SJCRH30 (cell line): ENCODE measurements at regions not wholly inside any gene's neighbourhood (a gene's known extent, or its start where the extent isn't known, plus 50 kb on each side); places are given as distances from the start of the nearest gene placed in this dataset.

Experiments
- DNase-seq, 2 experiments: peaks; one replicate each; pipeline ENCODE4 v3.0.0-alpha.2; 2015 to 2020
- H3K27ac ChIP-seq: fragments of 250-450 bp; sonication (Bioruptor Pico); 2 replicates; pipeline ENCODE4 v1.5.1; 2020; ENCODE audit warnings: mild to moderate bottlenecking, moderate library complexity
- H3K27me3 ChIP-seq: fragments of 250-450 bp; sonication (Bioruptor Pico); 2 replicates; pipeline ENCODE4 v1.5.1; 2020; ENCODE audit warnings: mild to moderate bottlenecking, moderate library complexity
- H3K36me3 ChIP-seq: fragments of 250-450 bp; sonication (Bioruptor Pico); 2 replicates; pipeline ENCODE4 v1.5.1; 2020; ENCODE audit warnings: mild to moderate bottlenecking, moderate library complexity
- H3K4me1 ChIP-seq: fragments of 250-450 bp; sonication (Bioruptor Pico); 2 replicates; pipeline ENCODE4 v1.5.1; 2020; ENCODE audit warnings: mild to moderate bottlenecking, moderate library complexity
- H3K4me3 ChIP-seq: fragments of 250-450 bp; sonication (Bioruptor Pico); 2 replicates; pipeline ENCODE4 v1.5.1; 2020; ENCODE audit warnings: mild to moderate bottlenecking, moderate library complexity
- H3K9me3 ChIP-seq: fragments of 250-450 bp; sonication (Bioruptor Pico); replicated peaks from 2 replicates; pipeline ENCODE4 v1.5.1; 2020; ENCODE audit warnings: mild to moderate bottlenecking, moderate library complexity

GRCh38 chr2:17331636-17332035, 186.6 kb downstream of the RAD51AP2 start:
- Histone ChIP-seq H3K4me3 (no peak overlapping the region), H3K9me3 (no peaks in the 10 kb centered on the region), H3K36me3 (no peaks in the 10 kb centered on the region), H3K27me3 (no peaks in the 10 kb centered on the region; the same call in none of the 2 replicates), H3K4me1 (no peaks in the 10 kb centered on the region), H3K27ac (no peak overlapping the region)
- DNase-seq, result no peak

GRCh38 chr2:17328161-17328560, 190.1 kb downstream of the RAD51AP2 start:
- no peaks in the 10 kb centered on the region; the same call in none of the 2 replicates for H3K27me3 ChIP-seq
- DNase-seq, result no peak
- H3K36me3 ChIP-seq, result no peaks in the 10 kb centered on the region
- H3K27ac ChIP-seq, result no peak overlapping the region
- H3K9me3 ChIP-seq, result no peaks in the 10 kb centered on the region
- H3K4me3 ChIP-seq, result no peak overlapping the region
- H3K4me1 ChIP-seq, result no peaks in the 10 kb centered on the region

DNA sequence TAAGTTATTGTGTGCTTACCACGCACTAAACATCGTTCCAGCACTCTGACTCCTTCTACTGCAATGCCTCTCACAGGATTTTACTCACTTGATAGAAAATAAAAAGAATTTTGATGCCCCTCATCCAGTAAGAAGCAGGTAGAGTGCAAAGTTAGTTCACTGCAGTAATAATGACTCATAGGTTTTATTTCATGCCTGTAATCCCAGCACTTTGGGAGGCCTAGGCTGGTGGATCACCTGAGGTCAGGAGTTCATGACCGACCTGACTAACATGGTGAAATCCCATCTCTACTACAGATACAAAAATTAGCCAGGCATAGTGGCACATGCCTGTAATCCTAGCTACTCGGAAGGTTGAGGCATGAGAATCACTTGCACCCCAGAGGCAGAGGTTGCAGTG, 190.6 kb downstream of the RAD51AP2 start:
- no peak for DNase-seq
- H3K36me3 ChIP-seq, result no peaks in the 10 kb centered on the region
- no peak overlapping the region for H3K4me3 ChIP-seq
- no peaks in the 10 kb centered on the region; the same call in none of the 2 replicates for H3K27me3 ChIP-seq
- no peak overlapping the region for H3K27ac ChIP-seq
- H3K9me3 ChIP-seq, result no peaks in the 10 kb centered on the region
- no peaks in the 10 kb centered on the region for H3K4me1 ChIP-seq

DNA sequence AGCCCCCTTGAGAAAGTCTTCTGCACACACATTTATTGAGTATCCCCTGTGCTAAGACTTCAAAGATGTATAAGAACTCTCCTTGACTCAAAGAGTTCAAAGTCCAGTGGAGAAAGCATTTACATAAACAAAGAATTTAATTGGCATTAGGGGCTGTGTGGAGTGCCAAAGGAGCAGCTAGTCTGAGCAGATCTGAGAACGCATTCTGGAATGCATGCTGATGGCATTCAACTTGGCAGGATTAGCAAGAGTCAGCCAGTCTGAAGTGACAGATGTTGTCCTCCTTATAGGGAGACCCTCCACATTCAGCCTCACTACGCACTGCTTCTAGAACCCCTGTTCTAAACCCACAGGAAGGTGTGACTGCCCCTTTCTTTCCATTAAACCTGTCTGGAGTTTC, 191.5 kb downstream of the RAD51AP2 start:
- H3K27me3 ChIP-seq, result no peaks in the 10 kb centered on the region; the same call in none of the 2 replicates
- no peak for DNase-seq
- no peaks in the 10 kb centered on the region for H3K36me3 ChIP-seq
- no peaks in the 10 kb centered on the region for H3K4me1 ChIP-seq
- no peaks in the 10 kb centered on the region for H3K9me3 ChIP-seq
- no peak overlapping the region for H3K27ac ChIP-seq
- H3K4me3 ChIP-seq, result no peak overlapping the region

GRCh38 chr2:17323697-17324096, 194.5 kb downstream of the RAD51AP2 start:
- Histone ChIP-seq H3K36me3 (no peaks in the 10 kb centered on the region), H3K27ac (no peak overlapping the region), H3K4me1 (no peaks in the 10 kb centered on the region), H3K9me3 (no peaks in the 10 kb centered on the region), H3K4me3 (no peak overlapping the region), H3K27me3 (no peaks in the 10 kb centered on the region)
- DNase-seq, result no peak

GRCh38 chr2:17322461-17322860, 195.8 kb downstream of the RAD51AP2 start:
- Histone ChIP-seq H3K9me3 (no peaks in the 10 kb centered on the region), H3K36me3 (no peaks in the 10 kb centered on the region), H3K27me3 (no peaks in the 10 kb centered on the region), H3K4me1 (no peaks in the 10 kb centered on the region), H3K27ac (no peak overlapping the region), H3K4me3 (no peak overlapping the region)
- DNase-seq, result no peak

DNA sequence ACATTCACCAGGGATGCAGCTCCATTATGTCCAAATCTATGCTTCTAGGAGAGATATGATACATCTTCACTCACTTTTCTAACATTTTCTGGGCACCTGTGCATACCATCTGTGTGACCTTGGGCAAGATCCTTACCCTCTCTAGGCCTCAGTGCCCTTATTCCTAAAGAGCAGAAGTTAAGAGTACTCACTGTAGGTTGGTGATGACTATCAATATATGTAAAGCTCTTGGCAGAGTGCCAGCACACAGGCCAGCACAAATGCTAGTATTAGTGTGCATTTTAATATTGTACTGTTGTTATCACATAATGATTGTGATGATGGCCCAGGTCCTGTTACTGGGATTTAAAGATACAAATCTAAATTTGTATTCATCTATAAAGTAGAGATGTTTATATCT, 199.2 kb downstream of the RAD51AP2 start:
- no peak for DNase-seq
- Histone ChIP-seq H3K4me3 (no peak overlapping the region), H3K27ac (no peak overlapping the region), H3K27me3 (no peaks in the 10 kb centered on the region; the same call in 1 of the 2 replicates), H3K36me3 (no peaks in the 10 kb centered on the region), H3K4me1 (no peaks in the 10 kb centered on the region), H3K9me3 (no peaks in the 10 kb centered on the region)

DNA sequence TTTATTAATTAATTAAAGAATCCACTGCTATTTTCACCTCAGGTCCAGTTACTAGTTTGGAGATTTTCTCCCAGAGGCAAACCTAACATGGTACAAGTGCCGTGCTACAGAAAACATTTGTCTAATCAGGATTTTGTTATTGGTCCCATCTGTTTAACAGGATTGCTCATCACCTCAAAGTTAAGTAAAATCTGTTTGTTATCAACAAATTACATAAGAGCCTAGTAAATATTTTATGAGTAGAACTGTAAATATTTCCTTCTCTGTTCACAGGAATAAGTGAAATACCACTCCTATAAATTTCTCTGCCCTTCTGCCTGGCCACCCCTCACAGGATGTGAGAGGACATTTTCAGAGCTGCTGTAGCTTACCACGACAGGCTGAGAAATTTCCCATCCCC, 200.2 kb downstream of the RAD51AP2 start:
- Histone ChIP-seq H3K4me1 (no peaks in the 10 kb centered on the region), H3K27me3 (no peaks in the 10 kb centered on the region; the same call in 1 of the 2 replicates), H3K36me3 (no peaks in the 10 kb centered on the region)

GRCh38 chr2:17317439-17317976, 200.7 kb downstream of the RAD51AP2 start:
- no peak for DNase-seq
- no peaks in the 10 kb centered on the region for H3K36me3 ChIP-seq
- H3K27me3 ChIP-seq, result no peaks in the 10 kb centered on the region; the same call in 1 of the 2 replicates
- H3K27ac ChIP-seq, result no peak overlapping the region
- no peaks in the 10 kb centered on the region for H3K9me3 ChIP-seq
- no peak overlapping the region for H3K4me3 ChIP-seq
- H3K4me1 ChIP-seq, result no peaks in the 10 kb centered on the region

More for the DNA sequence above, 200.2 kb downstream of the RAD51AP2 start:
- Histone ChIP-seq H3K9me3 (no peaks in the 10 kb centered on the region), H3K27ac (no peak overlapping the region), H3K4me3 (no peak overlapping the region)
- no peak for DNase-seq

- Histone ChIP-seq H3K27ac (no peak overlapping the region), H3K27me3 (no peaks in the 10 kb centered on the region; the same call in 1 of the 2 replicates), H3K36me3 (no peaks in the 10 kb centered on the region), H3K4me1 (no peaks in the 10 kb centered on the region), H3K9me3 (no peaks in the 10 kb centered on the region), H3K4me3 (no peak overlapping the region)
- DNase-seq, result no peak
These were observed 205.0 kb downstream of the RAD51AP2 start for GRCh38 chr2:17313261-17313660.

DNA sequence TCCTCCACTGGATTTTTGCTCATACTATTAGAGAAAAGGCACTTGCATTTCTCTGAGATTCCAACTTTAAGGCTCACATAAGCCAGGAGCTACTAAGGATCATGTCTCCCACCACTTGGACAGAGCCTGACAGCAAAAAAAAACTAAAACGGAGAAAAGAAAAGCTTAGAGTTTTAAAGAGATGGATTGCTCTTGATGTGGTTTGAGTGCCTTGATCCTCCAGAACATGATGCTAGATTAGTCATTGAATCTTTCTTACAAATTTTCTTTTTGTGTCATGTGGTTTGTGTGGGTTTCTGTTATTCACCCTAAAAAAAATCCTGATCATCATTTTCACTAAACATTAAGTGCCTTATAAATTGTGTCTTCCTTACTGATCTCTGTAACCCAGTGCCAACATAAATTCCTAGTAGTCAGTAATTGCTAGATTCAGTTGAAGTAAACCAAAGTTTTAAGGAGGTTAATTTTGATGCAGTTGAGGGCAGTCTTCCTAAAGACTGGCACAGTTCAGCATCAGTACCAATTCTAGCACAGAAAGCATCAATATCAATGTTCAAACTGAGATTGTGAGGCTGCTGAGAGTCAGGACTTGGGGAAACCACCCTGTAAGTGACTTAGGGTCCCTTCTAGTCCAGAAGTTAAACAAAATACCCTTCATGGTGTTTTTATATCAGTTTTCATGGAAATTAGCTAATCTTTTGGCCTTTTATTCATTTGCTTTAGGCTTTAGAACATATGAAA, 206.3 kb downstream of the RAD51AP2 start:
- DNase-seq, result no peak
- no peaks in the 10 kb centered on the region for H3K9me3 ChIP-seq
- no peaks in the 10 kb centered on the region for H3K36me3 ChIP-seq
- H3K4me3 ChIP-seq, result no peak overlapping the region
- H3K27me3 ChIP-seq, result no peaks in the 10 kb centered on the region; the same call in 1 of the 2 replicates
- H3K27ac ChIP-seq, result no peak overlapping the region
- no peaks in the 10 kb centered on the region for H3K4me1 ChIP-seq

DNA sequence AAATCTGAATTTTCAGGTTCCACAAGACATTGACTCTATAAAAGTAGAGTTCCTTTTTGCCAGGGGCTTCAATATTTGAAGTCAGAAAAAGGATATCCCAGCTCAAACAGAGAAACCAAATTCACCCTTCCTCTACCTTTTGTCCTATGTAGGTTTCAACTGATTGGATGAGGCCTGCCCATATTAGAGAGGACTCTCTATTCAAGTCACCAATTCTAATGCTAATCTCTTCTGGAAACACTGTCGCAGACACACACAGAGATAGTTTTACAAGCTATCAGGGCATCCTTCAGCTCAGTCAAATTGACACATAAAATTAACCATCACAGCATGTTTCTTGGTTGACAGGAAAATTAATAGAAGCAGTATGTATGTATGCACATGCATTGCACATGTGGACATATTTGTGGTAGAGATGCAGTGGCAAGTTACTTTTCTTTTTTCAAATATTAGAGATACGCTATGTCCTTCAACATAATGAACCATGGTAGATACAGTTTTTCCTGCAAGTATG, 207.1 kb downstream of the RAD51AP2 start:
- H3K4me1 ChIP-seq, result no peaks in the 10 kb centered on the region
- no peaks in the 10 kb centered on the region for H3K9me3 ChIP-seq
- H3K27ac ChIP-seq, result no peak overlapping the region
- H3K4me3 ChIP-seq, result no peak overlapping the region
- no peak for DNase-seq
- no peaks in the 10 kb centered on the region for H3K36me3 ChIP-seq
- no peaks in the 10 kb centered on the region; the same call in 1 of the 2 replicates for H3K27me3 ChIP-seq

DNA sequence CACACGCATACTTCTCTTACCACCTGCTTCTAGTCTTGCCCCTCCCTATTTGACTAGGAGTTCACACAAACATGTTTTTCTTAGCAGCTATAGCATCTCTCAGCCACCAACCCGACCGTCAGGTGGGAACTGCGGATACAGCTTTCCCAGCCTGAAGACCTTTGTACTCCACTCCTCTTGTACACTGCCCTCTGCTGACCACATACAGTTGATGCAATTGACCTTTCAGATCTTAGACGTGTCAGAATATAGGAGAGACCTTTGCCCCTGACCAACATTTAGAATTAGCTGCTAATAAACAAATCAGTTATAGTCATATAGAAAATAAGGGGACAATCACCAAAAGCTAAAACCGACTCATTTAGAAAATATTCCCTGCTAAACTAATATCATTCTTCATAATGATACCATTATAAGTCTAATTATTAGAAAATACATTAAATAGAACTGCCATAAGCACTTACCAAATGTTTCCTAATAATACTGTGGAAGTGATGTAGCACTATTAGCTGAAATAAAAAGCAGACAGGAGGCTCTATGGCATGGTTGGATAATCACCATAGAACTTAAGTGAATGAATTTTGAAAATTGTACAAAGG, 208.4 kb downstream of the RAD51AP2 start:
- no peaks in the 10 kb centered on the region for H3K9me3 ChIP-seq

DNA sequence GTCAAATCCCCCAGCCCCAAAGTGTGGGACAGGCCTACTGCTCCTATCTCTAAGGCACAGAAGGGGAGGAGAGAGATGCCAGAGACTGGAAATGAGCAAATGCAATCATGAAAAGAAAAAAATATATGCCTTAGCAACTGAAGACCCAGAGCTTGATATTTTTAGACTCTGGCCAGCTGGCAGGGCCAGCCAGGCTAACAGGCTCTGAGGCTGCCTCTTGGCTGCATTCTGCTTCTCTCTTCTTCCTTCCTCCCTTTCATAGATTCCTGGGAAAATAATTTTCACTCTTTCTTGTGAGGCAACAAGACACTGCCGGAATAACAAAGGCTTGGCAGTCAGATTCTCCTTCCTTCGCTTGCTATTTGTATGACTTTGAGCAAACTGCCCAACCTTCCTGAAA, 209.1 kb downstream of the RAD51AP2 start:
- H3K4me3 ChIP-seq, result no peak overlapping the region
- no peaks in the 10 kb centered on the region for H3K9me3 ChIP-seq
- H3K4me1 ChIP-seq, result no peaks in the 10 kb centered on the region
- H3K27me3 ChIP-seq, result no peaks in the 10 kb centered on the region; the same call in 1 of the 2 replicates
- H3K27ac ChIP-seq, result no peak overlapping the region
- DNase-seq, result no peak
- H3K36me3 ChIP-seq, result no peaks in the 10 kb centered on the region

More for the DNA sequence above, 208.4 kb downstream of the RAD51AP2 start:
- H3K27me3 ChIP-seq, result no peaks in the 10 kb centered on the region; the same call in 1 of the 2 replicates
- H3K36me3 ChIP-seq, result no peaks in the 10 kb centered on the region
- DNase-seq, result peak; percentile 69 to 88
- H3K27ac ChIP-seq, result no peak overlapping the region
- no peak overlapping the region for H3K4me3 ChIP-seq
- no peaks in the 10 kb centered on the region for H3K4me1 ChIP-seq

DNA sequence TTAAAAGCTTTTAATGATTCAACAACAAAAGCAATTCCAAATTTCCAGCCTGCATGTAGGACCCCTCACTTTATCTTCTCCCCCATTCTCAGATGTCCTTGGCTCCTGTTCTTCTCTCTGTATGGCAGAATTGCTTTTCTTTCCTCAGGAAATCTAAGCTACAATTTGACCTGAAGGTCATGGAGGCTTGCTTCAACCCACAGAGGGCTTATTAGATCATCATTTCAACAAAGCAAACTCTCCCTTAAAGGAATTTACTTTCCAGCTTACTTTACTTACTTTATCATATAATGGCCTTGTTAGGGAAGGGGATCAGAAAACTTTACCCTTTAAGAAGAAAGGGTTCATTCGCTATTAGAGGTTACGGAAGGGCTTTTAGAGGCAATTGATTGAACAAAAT, 211.5 kb downstream of the RAD51AP2 start:
- no peak overlapping the region for H3K4me3 ChIP-seq
- no peaks in the 10 kb centered on the region for H3K9me3 ChIP-seq
- no peaks in the 10 kb centered on the region for H3K4me1 ChIP-seq
- no peaks in the 10 kb centered on the region for H3K36me3 ChIP-seq
- H3K27ac ChIP-seq, result no peak overlapping the region
- no peak for DNase-seq
- no peaks in the 10 kb centered on the region; the same call in 1 of the 2 replicates for H3K27me3 ChIP-seq
